GM18507 (cell line): ENCODE measurements at regions not wholly inside any gene's neighbourhood (a gene's known extent, or its start where the extent isn't known, plus 50 kb on each side); places are given as distances from the start of the nearest gene placed in this dataset.
"Not testable (repeated sequence)": the region's sequence is repeated elsewhere in the genome, so short reads cannot be mapped to it uniquely, and the experiment has no call there.

ENCODE experiments used
- DNase-seq: peaks from one replicate; pipeline ENCODE4 v3.0.0; 2011; ENCODE audit warnings: low read depth; ENCODE audit not compliant: insufficient read length; ENCODE audit errors: extremely low spot score
- FAIRE-seq: peaks from 2 replicates; lab custom pipeline; 2011; peaks lifted over from hg19 to GRCh38; lab: Jason Lieb, UNC

DNA sequence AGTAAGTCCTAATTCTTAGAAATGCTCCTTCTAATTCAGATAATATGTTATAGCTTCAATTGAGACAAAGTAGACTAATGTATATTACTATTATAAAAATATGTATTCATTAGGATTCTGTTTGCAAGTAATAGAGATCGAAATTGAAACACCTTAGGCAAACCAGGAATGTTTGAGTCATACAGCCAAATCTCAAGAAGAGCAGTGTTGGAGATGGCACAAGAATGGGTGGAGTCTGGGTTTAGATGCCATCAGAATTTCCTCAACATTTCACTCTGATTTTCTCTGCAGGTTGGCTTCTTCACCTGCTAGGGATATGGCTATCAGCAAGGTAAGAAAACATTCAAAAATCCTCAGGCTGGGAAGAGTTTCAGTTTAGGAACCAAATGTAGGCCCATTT, 405.4 kb downstream of the CCDC85A start:
- FAIRE-seq (no peak), DNase-seq (no peak)

GRCh38 chr2:56589835-56590234, 406.0 kb downstream of the CCDC85A start:
- no peak for FAIRE-seq
- no peak for DNase-seq

GRCh38 chr2:56590611-56591010, 406.8 kb downstream of the CCDC85A start:
- DNase-seq (no peak), FAIRE-seq (no peak)

GRCh38 chr2:56606086-56606485, 422.3 kb downstream of the CCDC85A start:
- not testable (repeated sequence) for DNase-seq, FAIRE-seq

DNA sequence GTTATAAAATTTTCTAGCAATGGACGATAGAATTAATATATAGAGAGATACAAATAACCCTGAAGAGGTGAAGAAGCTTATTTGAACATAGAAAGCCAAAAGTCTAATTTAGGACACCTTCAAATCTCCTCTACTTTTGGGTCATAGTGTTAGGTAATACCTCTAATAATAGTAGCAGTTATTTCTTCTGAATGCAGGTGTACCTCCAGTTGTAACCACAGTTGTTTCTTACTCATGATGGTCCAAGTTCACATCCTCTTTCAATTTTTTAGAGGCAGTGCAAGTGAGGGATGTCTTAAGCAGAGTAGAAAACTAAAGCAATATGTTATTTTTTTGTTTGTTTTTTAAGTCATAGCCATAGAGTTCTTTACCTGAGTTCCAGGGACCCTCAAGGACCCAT, 429.5 kb downstream of the CCDC85A start:
- no peak for DNase-seq
- no peak for FAIRE-seq

GRCh38 chr2:56613920-56614319, 430.1 kb downstream of the CCDC85A start:
- FAIRE-seq (no peak), DNase-seq (no peak)

DNA sequence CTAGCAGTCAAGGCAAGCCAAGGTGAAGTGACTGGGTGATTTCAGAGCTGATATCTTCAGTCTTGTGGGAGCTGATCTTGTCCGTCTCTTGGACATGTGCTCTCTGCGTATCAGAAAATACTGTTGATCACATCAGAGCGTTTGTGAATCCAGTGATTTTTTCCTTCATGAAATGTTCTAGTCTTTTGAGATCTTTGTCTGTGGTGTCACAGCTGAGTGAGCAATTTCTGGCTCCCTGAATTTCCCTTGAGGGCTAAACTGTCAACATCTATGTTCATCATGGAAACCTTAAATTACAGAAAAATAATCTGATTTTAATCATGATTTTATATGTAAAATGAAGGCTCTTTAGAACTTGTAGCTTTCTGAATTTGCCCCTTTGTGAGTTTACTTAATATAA, 432.0 kb downstream of the CCDC85A start:
- DNase-seq = no peak
- FAIRE-seq = no peak

GRCh38 chr2:56624181-56624580, 440.4 kb downstream of the CCDC85A start:
- FAIRE-seq (no peak), DNase-seq (no peak)

- DNase-seq (no peak), FAIRE-seq (no peak)
Measured at GRCh38 chr2:56626927-56627326, 443.1 kb downstream of the CCDC85A start.

DNA sequence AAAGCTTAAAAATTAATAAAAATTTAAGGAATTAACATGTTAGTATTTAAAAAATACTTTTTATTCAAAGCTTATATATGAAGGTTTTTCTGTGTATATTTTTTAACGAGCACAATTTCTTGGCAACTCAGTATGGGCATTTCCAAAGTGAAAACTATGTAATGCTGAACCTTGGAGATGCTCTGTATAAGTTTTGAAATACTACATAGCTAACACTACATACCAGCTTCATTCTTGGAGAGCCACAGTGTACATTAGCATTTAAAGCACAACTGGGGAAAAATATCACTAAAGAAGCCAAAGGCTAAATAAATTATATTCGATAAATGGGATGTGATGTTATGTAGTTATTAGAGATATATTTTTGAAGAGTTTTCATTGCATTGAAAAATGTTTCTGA, 446.5 kb downstream of the CCDC85A start:
- no peak for DNase-seq
- no peak for FAIRE-seq

GRCh38 chr2:56647997-56648396, 464.2 kb downstream of the CCDC85A start:
- FAIRE-seq (no peak), DNase-seq (no peak)

GRCh38 chr2:56648802-56649201, 465.0 kb downstream of the CCDC85A start:
- DNase-seq (no peak), FAIRE-seq (no peak)

DNA sequence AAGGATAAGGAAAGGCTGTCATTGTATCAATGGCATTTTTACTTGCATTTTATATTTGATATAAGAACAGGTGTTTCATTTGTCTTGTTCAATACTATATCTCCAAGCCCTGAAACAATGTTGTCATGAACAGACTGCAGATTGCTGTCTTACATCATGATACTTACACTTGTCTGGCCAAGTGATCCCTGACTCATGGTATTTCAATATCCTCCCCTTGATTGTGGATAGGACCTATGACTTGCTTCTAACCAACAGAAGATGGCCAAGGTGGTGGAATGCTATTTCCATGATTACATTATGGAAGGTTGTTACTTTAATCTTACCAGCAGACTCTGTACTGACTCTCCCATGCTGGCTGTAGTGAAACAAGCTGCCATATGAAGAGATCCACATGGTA, 471.1 kb downstream of the CCDC85A start:
- no peak for DNase-seq
- no peak for FAIRE-seq

GRCh38 chr2:56656826-56657225, 473.0 kb downstream of the CCDC85A start:
- DNase-seq = no peak
- FAIRE-seq = no peak

DNA sequence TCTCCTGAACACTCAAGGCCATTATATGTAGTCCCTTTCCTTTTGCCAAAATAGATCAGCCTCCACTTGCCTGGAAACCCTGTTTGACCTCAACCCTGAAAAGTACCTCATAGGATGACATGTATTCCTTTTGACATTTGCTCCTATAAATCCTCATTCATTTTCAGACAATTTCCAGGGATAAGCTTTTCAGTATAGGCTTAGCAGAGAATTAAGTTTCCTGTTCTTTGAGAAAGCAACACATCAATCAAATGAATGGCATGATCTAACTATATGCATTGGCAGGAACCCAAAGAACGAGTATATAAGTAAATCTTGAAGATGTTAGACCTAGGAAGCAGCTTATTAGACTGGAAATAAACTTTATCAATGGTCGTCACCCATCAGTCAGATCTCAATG, 483.0 kb downstream of the CCDC85A start:
- FAIRE-seq = no peak
- DNase-seq = no peak

GRCh38 chr2:56671973-56672569, 488.3 kb downstream of the CCDC85A start:
- DNase-seq = no peak
- FAIRE-seq = no peak

DNA sequence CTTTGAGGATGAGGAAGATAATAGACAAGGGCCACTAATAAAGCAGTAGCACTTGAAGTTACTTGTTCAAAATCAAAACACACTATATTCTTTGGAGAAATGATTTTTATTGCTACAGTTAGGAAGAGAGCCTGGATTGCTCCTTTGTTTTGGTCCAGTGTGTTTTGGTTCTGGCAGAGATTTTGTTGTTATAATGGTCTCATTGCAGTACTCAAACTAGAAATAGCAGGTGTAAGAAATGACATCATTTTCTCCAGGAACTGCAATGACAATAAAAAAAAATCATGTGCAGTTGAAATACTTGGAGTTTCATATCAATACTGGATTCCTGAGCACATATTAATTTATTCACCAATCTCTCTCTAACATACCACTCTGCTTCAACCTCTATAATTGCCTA, 490.3 kb downstream of the CCDC85A start:
- no peak for FAIRE-seq
- DNase-seq = no peak

GRCh38 chr2:56676966-56677365, 493.2 kb downstream of the CCDC85A start:
- DNase-seq (no peak), FAIRE-seq (no peak)

- DNase-seq = no peak
Measured at GRCh38 chr2:56680971-56681631, 497.3 kb downstream of the CCDC85A start.

DNA sequence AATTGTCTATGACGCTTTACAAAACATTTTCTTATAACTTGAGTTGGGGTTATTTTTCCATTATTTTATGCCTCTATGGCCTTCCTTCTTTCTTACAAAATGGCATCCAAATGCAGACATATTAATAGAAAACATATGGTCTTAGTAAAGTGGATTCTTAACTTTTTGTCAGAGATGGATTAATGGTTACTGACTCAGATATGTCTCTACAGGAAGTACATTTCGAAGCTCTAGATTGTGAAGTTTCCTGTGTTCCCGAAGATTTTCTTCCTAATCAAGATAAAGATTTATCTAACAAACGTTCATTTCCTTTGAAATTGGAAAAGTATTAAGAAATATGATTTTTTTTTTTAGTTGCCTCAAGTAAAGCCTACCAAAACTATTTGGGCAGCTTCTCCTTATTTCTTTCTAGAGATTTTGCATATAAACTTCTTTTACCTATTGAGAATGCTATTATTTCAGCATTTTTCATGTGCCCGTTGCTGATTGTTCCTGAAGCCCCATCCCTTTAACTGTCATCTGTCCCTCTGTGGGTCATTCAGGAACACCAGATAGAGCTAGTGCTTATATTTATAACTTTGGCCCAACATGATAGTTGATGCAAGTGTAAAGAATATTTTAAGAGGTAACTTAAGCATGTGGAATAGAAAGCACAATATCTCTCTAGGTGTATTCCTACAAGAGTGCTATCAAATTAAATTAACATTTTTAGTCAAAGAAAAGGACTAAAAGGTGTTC, 498.0 kb downstream of the CCDC85A start:
- FAIRE-seq = no peak
- no peak for DNase-seq

More at GRCh38 chr2:56680971-56681631, 497.3 kb downstream of the CCDC85A start:
- no peak for FAIRE-seq

DNA sequence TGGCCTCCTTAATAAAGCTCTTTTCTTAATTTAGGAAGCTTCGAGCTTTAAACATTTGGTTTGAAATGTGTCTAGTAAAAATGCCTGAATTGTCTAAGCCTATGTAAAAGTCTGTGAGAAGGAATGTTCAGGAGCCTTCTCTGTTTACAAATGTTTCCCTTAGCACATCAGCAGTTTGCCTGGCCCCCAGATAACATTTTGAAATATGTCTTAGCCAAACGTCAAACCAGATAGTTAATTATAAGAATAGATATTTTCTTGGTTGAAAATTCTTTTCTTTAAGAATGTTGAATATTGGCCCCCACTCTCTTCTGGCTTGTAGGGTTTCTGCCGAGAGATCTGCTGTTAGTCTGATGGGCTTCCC, 498.6 kb downstream of the CCDC85A start:
- FAIRE-seq = no peak
- no peak for DNase-seq
